ENCODE measurements at regions not wholly inside any gene's neighbourhood (a gene's known extent, or its start where the extent isn't known, plus 50 kb on each side); places are given as distances from the start of the nearest gene placed in this dataset.
"Not testable (repeated sequence)": the region's sequence is repeated elsewhere in the genome, so short reads cannot be mapped to it uniquely, and the experiment has no call there.

GRCh38 chr21:24671901-24672300, 935.4 kb downstream of the MRPL39 start:
- DNase-seq, result no peak

- no peak for DNase-seq
These were observed 948.4 kb downstream of the MRPL39 start for GRCh38 chr21:24658926-24659325.

- DNase-seq, result no peak
These were observed 949.3 kb downstream of the MRPL39 start for GRCh38 chr21:24658026-24658425.

GRCh38 chr21:24649691-24650090, 957.6 kb downstream of the MRPL39 start:
- DNase-seq, result no peak

- no peak for DNase-seq
These were observed 970.6 kb downstream of the MRPL39 start for GRCh38 chr21:24636696-24637095.

- no peak for DNase-seq
These were observed 972.5 kb downstream of the MRPL39 start for GRCh38 chr21:24634749-24635148.

GRCh38 chr21:24628536-24628935, 978.7 kb downstream of the MRPL39 start:
- no peak for DNase-seq

- no peak for DNase-seq
These were observed 979.2 kb downstream of the MRPL39 start for GRCh38 chr21:24628046-24628445.

GRCh38 chr21:24617819-24618218, 989.5 kb downstream of the MRPL39 start:
- no peak for DNase-seq

- no peak for DNase-seq
These were observed 1013.2 kb downstream of the MRPL39 start for GRCh38 chr21:24594082-24594481.

- DNase-seq, result no peak
These were observed 1017.0 kb downstream of the MRPL39 start for GRCh38 chr21:24590261-24590660.

- DNase-seq, result no peak
These were observed 1023.8 kb downstream of the MRPL39 start for GRCh38 chr21:24583473-24583872.

GRCh38 chr21:24577301-24577700, 1030.0 kb downstream of the MRPL39 start:
- DNase-seq, result no peak

GRCh38 chr21:24561291-24561690, 1046.0 kb downstream of the MRPL39 start:
- DNase-seq, result no peak

GRCh38 chr21:24552491-24552890, 1054.8 kb downstream of the MRPL39 start:
- DNase-seq, result no peak

GRCh38 chr21:24545807-24546361, 1061.4 kb downstream of the MRPL39 start:
- no peak for DNase-seq

GRCh38 chr21:24514081-24514733, 1093.1 kb downstream of the MRPL39 start:
- DNase-seq, result no peak

GRCh38 chr21:24509131-24509530, 1098.2 kb downstream of the MRPL39 start:
- DNase-seq, result no peak

- DNase-seq, result no peak
These were observed 1120.3 kb downstream of the MRPL39 start for GRCh38 chr21:24486973-24487372.

- DNase-seq, result not testable (repeated sequence)
These were observed 1123.9 kb downstream of the MRPL39 start for GRCh38 chr21:24483361-24483760.

GRCh38 chr21:24470852-24471251, 1136.4 kb downstream of the MRPL39 start:
- no peak for DNase-seq

- no peak for DNase-seq
These were observed 1150.9 kb downstream of the MRPL39 start for GRCh38 chr21:24456358-24456757.

- DNase-seq, result no peak
These were observed 1157.2 kb downstream of the MRPL39 start for GRCh38 chr21:24450119-24450518.

- no peak for DNase-seq
These were observed 1161.8 kb downstream of the MRPL39 start for GRCh38 chr21:24445517-24445916.

GRCh38 chr21:24444736-24445135, 1162.5 kb downstream of the MRPL39 start:
- DNase-seq, result no peak

All from SIG-M5 (cell line).